ENCODE measurements at regions not wholly inside any gene's neighbourhood (a gene's known extent, or its start where the extent isn't known, plus 50 kb on each side); places are given as distances from the start of the nearest gene placed in this dataset.

GRCh38 chr18:2180586-2180985 lies 390.7 kb downstream of the METTL4 start:
- TF ChIP-seq CTCF (IDR thresholded peaks at IDR 0.05; ENCODE audit: low read length) (no peak), EZH2phosphoT487 (IDR thresholded peaks at IDR 0.05; ENCODE audit: low read length) (no peak)
